Transverse colon (tissue), 4 donors: ENCODE measurements at regions not wholly inside any gene's neighbourhood (a gene's known extent, or its start where the extent isn't known, plus 50 kb on each side); places are given as distances from the start of the nearest gene placed in this dataset.

ENCODE experiments used
- EP300 ChIP-seq: sonication (generic); formaldehyde crosslinking; IDR thresholded peaks from one replicate; pipeline ENCODE4 v1.6.1; 2017; ENCODE audit warnings: antibody characterized with exemption, low read depth
- POLR2A ChIP-seq: fragments of 450-650 bp; IDR thresholded peaks from one replicate; pipeline ENCODE4 v1.6.1; 2016; ENCODE audit warnings: antibody characterized with exemption, mild to moderate bottlenecking, moderate library complexity
- POLR2AphosphoS5 ChIP-seq, 3 donors: sonication (generic); formaldehyde crosslinking; IDR thresholded peaks; one replicate each; pipeline ENCODE4 v1.6.1; 2016; ENCODE audit warnings: antibody characterized with exemption in 3 of 3
- TF ChIP-seq, protein P1 (sequence below), 5 experiments: fragments of 200-600 bp in 3 of 5; fragments of 450-650 bp in 2 of 5; sonication (generic) in 3 of 5; IDR thresholded peaks; 1 replicate in 2 of 5; 2 replicates in 3 of 5; pipeline ENCODE4 v1.5.1; 2016 to 2017; ENCODE audit warnings: antibody characterized with exemption in 5 of 5, inconsistent platforms in 3 of 5, mild to moderate bottlenecking in 2 of 5, moderate library complexity in 1 of 5

- TF ChIP-seq, protein P1, sequence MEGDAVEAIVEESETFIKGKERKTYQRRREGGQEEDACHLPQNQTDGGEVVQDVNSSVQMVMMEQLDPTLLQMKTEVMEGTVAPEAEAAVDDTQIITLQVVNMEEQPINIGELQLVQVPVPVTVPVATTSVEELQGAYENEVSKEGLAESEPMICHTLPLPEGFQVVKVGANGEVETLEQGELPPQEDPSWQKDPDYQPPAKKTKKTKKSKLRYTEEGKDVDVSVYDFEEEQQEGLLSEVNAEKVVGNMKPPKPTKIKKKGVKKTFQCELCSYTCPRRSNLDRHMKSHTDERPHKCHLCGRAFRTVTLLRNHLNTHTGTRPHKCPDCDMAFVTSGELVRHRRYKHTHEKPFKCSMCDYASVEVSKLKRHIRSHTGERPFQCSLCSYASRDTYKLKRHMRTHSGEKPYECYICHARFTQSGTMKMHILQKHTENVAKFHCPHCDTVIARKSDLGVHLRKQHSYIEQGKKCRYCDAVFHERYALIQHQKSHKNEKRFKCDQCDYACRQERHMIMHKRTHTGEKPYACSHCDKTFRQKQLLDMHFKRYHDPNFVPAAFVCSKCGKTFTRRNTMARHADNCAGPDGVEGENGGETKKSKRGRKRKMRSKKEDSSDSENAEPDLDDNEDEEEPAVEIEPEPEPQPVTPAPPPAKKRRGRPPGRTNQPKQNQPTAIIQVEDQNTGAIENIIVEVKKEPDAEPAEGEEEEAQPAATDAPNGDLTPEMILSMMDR (IDR thresholded peaks at IDR 0.05) = no peak
- TF ChIP-seq POLR2A (no peak), POLR2AphosphoS5 (IDR thresholded peaks at IDR 0.05) (no peak), EP300 (no peak)
Observed at GRCh38 chr4:162522724-162523123, 358.9 kb upstream of the FSTL5 start.
